IPS-15b (cell line): ENCODE measurements at regions not wholly inside any gene's neighbourhood (a gene's known extent, or its start where the extent isn't known, plus 50 kb on each side); places are given as distances from the start of the nearest gene placed in this dataset.

Source experiments
- H3K27me3 ChIP-seq: one replicate; pipeline ENCODE4 v1.6.1; 2013; ENCODE audit warnings: low read length; ENCODE audit not compliant: control insufficient read depth, insufficient read depth
- H3K36me3 ChIP-seq: one replicate; pipeline ENCODE4 v1.6.1; 2013; ENCODE audit warnings: low read length; ENCODE audit not compliant: control insufficient read depth, insufficient read depth
- H3K4me1 ChIP-seq: one replicate; pipeline ENCODE4 v1.6.1; 2013; ENCODE audit warnings: mild to moderate bottlenecking, low read length; ENCODE audit not compliant: control insufficient read depth, insufficient read depth
- H3K4me3 ChIP-seq: one replicate; pipeline ENCODE4 v1.5.1; 2013; ENCODE audit warnings: low read depth, low read length
- H3K9ac ChIP-seq: one replicate; pipeline ENCODE4 v1.6.1; 2013; ENCODE audit warnings: low read depth, mild to moderate bottlenecking, low read length
- H3K9me3 ChIP-seq: one replicate; pipeline ENCODE4 v1.6.1; 2013; ENCODE audit warnings: mild to moderate bottlenecking, low read length; ENCODE audit not compliant: control insufficient read depth, insufficient read depth

DNA sequence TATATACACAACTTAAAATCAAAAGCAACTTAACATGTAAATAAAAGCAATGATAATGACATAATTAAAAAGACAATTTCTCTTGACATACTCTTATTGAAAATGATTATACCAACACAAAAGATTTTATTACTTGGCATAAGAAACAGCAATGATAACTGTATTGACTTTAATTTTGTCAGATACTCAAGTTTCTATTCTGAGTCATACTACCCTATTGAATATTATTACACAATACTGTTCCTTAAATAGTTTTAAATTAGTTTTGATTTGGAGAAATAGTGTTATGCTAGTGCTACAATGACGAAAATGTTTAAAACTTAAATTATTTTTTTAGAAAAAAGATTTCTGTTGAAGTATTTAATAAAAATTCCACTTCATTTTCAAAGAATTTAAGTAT lies 1319.3 kb upstream of the C9orf72 start:
- no peak overlapping the region for H3K4me3 ChIP-seq

DNA sequence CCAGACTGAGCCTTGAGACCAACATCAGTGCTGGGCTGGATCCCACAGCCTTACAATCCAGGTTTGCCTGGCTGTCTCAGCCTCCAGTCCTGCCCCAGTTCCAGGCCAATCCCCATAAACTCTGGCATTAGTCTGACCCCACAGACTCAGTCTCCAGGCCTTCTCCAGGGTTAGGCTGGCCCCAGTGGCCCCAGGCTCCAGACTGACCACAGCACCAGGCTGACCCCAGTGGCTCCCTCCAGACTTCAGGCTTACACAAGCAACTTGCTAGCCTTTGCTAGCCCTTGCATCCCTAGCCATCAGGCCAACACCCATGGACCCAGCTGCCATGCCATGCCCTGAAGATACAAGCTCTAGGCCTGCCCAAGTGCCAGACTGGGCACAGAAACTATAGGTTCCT lies 1326.0 kb upstream of the C9orf72 start:
- Histone ChIP-seq H3K4me1 (no peaks in the 10 kb centered on the region), H3K36me3 (no peaks in the 10 kb centered on the region), H3K9ac (no peak overlapping the region), H3K4me3 (no peak overlapping the region), H3K27me3 (no peaks in the 10 kb centered on the region), H3K9me3 (no peaks in the 10 kb centered on the region)

More for the DNA sequence above, 1319.3 kb upstream of the C9orf72 start:
- H3K9ac ChIP-seq: no peak overlapping the region
- no peaks in the 10 kb centered on the region for H3K9me3 ChIP-seq
- no peaks in the 10 kb centered on the region for H3K36me3 ChIP-seq
- no peaks in the 10 kb centered on the region for H3K27me3 ChIP-seq
- no peaks in the 10 kb centered on the region for H3K4me1 ChIP-seq

DNA sequence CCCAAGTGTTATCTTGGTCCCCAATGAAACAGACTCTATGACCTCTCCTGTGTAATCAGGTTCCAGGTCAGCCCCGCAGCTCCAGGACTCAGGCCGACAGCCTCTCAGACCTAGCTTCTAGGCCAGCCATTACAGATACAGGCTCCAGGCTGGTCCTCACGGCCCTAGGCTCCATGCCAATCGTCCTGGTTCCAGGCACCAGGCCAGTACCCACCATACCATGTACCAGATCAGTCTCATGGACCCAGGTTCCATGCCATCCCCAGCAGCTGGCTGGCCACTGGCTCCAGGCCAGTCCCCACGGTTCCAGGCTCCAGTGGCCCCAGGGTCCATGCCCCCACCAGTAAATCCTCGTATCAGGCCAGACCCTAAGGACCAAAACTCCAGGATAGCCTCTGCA lies 1326.6 kb upstream of the C9orf72 start:
- Histone ChIP-seq H3K27me3 (no peaks in the 10 kb centered on the region), H3K4me1 (no peaks in the 10 kb centered on the region), H3K9ac (no peak overlapping the region), H3K4me3 (no peak overlapping the region), H3K9me3 (no peaks in the 10 kb centered on the region), H3K36me3 (no peaks in the 10 kb centered on the region)

DNA sequence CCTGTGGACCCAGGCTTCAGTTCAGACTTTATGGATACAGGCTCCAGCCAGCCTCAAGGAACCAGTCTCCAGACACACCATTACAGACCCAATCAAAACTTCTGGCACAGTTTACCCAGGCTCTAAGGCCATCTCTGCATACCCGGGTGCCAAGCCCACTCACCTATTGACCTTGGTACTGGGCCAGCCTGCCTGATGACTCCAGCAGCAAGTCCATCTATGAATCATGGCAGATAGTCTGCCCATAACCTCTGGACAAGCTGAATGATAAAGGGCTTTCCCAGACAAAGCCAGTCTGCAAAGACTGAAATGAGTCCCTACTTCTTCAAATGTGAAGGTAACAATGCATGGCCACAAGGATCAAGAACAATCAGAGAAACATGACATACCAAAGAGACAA lies 1327.1 kb upstream of the C9orf72 start:
- Histone ChIP-seq H3K9me3 (no peaks in the 10 kb centered on the region), H3K9ac (no peak overlapping the region), H3K4me1 (no peaks in the 10 kb centered on the region), H3K36me3 (no peaks in the 10 kb centered on the region), H3K4me3 (no peak overlapping the region), H3K27me3 (no peaks in the 10 kb centered on the region)

DNA sequence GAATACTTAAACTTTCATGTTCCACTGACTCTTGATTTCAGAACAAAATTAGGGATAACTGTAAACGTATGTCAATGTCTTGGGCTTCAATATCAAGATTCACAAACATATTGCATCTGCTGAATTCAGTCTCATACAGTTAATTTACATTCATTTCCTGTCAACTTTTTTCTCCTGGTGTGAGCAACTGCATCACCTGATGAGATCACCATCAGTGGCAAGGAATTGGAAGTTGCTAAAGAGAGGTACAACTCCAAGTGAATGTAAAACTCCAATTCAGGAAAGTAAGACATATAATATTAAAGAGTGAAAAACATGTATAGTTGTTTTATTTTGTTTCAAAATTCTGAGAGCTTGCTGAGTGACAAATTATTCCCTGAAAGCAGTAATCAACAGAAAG lies 1336.2 kb upstream of the C9orf72 start:
- no peaks in the 10 kb centered on the region for H3K9me3 ChIP-seq
- H3K4me1 ChIP-seq: no peaks in the 10 kb centered on the region
- no peak overlapping the region for H3K4me3 ChIP-seq
- no peaks in the 10 kb centered on the region for H3K36me3 ChIP-seq
- H3K9ac ChIP-seq: no peak overlapping the region
- no peaks in the 10 kb centered on the region for H3K27me3 ChIP-seq

DNA sequence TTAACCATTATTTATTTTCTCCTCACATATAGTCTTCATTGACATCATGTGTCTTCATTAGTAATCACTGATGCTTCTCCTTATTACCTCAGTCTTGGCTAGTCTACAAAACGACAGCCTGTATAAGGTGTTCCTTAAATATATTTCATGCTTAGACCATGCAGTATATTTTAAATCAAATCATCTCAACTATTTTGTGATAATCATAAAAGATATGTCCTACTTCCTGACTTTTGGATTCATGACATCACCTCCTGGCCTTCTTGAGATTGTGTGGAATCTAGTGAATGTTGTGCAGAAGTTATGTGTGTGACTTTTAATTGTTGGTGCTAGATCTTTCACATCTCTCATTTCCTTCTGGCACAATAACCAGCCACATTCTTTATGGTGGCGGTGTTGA lies 1339.3 kb upstream of the C9orf72 start:
- Histone ChIP-seq H3K9me3 (no peaks in the 10 kb centered on the region), H3K4me3 (no peak overlapping the region), H3K36me3 (no peaks in the 10 kb centered on the region), H3K4me1 (no peaks in the 10 kb centered on the region), H3K9ac (no peak overlapping the region), H3K27me3 (no peaks in the 10 kb centered on the region)

DNA sequence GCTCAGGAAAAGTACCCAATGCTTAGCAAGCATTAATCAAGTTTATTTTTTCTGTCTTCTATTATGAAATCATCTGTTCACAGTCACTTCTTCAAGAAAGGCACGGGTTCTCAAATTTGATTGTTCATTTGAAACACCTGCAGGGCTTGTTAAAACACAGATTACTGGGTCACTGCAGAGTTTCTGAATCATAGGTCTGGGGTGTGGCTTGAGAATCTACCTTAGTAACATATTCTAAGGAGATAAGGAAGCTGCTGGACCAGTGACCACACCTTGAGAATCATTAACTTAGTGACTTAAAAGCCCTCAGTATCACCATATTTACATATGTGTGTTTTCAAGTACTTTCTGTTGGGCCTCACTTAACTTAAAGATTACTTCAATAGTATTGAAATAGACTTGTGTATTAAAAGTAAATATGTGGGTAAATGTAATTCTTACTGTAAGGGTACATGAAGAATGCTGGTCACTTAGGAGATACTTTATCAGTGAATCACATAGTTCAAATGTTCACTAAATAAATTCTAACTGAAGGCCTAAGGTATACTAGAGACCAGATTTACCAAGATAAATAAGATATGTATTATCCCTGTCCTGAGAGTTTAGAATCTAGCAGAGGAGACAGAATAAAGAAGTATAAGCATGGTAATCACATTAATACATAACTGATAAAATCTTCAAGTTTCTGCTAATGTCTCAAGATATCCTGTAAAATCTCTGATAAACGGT lies 1342.1 kb upstream of the C9orf72 start:
- no peaks in the 10 kb centered on the region for H3K9me3 ChIP-seq
- H3K4me1 ChIP-seq: no peaks in the 10 kb centered on the region
- H3K9ac ChIP-seq: no peak overlapping the region
- H3K4me3 ChIP-seq: no peak overlapping the region
- no peaks in the 10 kb centered on the region for H3K36me3 ChIP-seq
- H3K27me3 ChIP-seq: no peaks in the 10 kb centered on the region

DNA sequence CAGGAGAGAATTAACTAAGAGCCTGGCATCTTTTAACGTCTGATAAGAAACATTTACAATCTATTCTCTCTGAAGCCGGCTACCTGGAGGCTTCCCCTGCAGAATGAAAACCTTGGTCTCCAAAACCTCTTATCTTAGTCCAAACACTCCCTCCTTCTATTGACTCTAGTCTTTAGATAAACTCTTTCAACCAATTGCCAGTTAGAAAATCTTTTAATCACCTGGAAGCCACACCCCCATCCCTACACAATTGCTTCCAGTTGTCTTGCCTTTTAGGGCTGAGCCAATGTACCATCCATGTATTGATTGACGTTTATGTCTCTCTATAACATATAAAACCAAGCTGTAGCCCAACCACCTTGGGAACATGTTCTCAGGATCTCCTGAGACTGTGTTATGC lies 1343.1 kb upstream of the C9orf72 start:
- Histone ChIP-seq H3K27me3 (no peaks in the 10 kb centered on the region), H3K4me1 (no peaks in the 10 kb centered on the region), H3K4me3 (no peak overlapping the region), H3K36me3 (no peaks in the 10 kb centered on the region), H3K9me3 (no peaks in the 10 kb centered on the region), H3K9ac (no peak overlapping the region)

DNA sequence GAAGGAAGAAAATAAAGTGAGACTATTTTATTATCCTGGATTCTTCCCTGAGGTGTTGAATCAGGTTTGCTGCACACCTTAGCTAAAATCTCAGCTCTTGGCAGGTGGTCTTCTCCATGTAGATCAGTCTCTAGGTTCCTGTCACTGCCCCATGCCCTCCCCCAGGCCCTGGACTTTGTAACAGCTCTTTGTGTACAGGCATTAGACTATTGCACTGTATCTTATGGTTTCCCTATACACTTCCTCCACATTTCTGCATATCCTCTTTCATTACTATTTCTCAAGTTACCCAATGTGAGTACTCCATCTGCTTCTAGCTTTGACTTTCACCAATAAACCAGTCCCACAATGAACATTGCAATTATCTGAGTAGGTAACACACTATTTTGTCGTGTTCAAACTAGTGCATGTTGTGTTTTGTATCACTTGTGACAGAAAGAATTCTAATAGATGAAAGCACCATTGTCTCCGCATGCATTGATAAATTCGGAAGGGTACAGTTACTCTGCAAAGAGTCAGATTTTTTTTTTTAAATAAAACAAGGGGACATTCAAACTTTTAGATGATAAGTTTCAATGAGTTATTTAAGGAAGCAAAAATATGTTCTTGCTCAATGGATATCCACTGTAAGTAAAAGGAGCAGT lies 1348.7 kb upstream of the C9orf72 start:
- H3K36me3 ChIP-seq: no peaks in the 10 kb centered on the region
- no peak overlapping the region for H3K9ac ChIP-seq
- H3K4me3 ChIP-seq: no peak overlapping the region
- no peaks in the 10 kb centered on the region for H3K4me1 ChIP-seq
- no peaks in the 10 kb centered on the region for H3K27me3 ChIP-seq
- H3K9me3 ChIP-seq: no peaks in the 10 kb centered on the region

DNA sequence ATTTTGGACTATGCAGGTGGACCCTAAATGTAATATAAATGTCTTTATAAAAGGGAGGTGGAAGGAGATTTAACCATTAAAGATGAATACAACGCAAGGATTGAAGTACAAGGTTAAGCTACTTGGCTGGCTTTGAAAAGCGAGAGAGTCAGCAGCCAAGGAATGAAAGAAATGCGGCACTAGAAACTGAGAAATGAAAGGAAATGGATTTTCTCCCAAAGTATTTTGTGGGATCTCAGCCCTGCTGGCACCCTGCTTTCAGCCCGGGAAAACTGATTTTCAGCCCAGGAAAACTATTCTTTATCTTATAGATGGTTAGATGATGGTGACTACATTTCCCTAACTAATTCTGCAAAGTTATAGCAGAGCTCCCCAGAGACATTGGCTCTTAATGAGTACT lies 1349.6 kb upstream of the C9orf72 start:
- Histone ChIP-seq H3K36me3 (no peaks in the 10 kb centered on the region), H3K27me3 (no peaks in the 10 kb centered on the region), H3K9ac (no peak overlapping the region), H3K4me1 (no peaks in the 10 kb centered on the region), H3K4me3 (no peak overlapping the region), H3K9me3 (no peaks in the 10 kb centered on the region)

DNA sequence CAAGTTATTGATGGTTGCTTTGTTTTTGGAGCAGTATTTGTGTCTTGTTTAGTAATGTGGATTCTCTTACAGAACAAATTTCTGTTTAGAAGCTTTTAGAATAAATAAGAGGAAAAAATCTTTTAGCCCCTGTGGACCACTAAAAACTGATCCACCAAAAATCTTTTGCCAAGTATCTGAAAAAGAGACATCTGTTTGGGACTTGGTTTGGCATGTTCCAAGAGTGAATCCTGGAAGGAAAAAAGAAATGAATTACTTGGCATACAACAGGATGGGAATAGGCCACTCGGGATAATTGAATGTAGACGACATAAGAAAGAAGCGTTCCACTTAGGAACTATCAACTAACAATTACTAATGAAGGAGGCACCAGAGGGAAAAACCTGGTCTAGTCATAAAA lies 1350.1 kb upstream of the C9orf72 start:
- H3K4me3 ChIP-seq: no peak overlapping the region
- H3K9ac ChIP-seq: no peak overlapping the region
- H3K9me3 ChIP-seq: no peaks in the 10 kb centered on the region
- no peaks in the 10 kb centered on the region for H3K4me1 ChIP-seq
- no peaks in the 10 kb centered on the region for H3K27me3 ChIP-seq
- no peaks in the 10 kb centered on the region for H3K36me3 ChIP-seq

DNA sequence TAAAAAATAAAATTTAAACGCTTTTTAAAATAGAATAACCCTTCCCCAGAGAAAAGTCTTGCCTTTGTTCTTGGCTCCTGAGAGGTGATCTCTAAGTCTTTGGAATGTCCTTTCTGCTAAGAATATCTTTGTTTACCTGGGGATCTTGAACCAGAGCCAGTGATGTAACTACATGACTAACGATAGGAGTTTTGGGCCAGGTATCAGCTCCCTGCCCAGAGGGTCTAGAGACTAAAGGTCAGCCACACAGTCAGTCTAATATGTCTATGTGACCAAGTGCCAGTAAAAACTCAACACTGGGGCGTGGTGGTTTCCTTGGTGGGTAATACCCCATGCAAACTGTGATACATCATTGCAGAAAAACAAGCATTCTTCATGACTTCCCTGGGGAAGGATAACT lies 1351.9 kb upstream of the C9orf72 start:
- no peak overlapping the region for H3K9ac ChIP-seq
- H3K9me3 ChIP-seq: no peaks in the 10 kb centered on the region
- H3K4me1 ChIP-seq: peaks cover 5% of the 10 kb centered on the region
- H3K4me3 ChIP-seq: no peak overlapping the region
- no peaks in the 10 kb centered on the region for H3K27me3 ChIP-seq
- H3K36me3 ChIP-seq: no peaks in the 10 kb centered on the region
